HepG2 (cell line): ENCODE measurements at regions not wholly inside any gene's neighbourhood (a gene's known extent, or its start where the extent isn't known, plus 50 kb on each side); places are given as distances from the start of the nearest gene placed in this dataset.

Source experiments
- CENPBD1 ChIP-seq: sonication (generic); formaldehyde crosslinking; IDR thresholded peaks from 2 replicates; pipeline ENCODE4 v1.8.0; 2022; ENCODE audit warnings: missing genetic modification reagents, low read depth, mild to moderate bottlenecking, borderline replicate concordance
- CHD4 ChIP-seq: fragments of 200-600 bp; sonication (generic); IDR thresholded peaks from 2 replicates; pipeline ENCODE4 v1.7.0; 2017; ENCODE audit warnings: mild to moderate bottlenecking, low read length, borderline replicate concordance
- E2F1 ChIP-seq: sonication (generic); formaldehyde crosslinking; IDR thresholded peaks from 2 replicates; pipeline ENCODE4 v1.5.0; 2020; ENCODE audit warnings: missing genetic modification reagents
- GTF3A ChIP-seq: sonication (generic); formaldehyde crosslinking; conservative IDR thresholded peaks from 2 replicates; pipeline ENCODE4 v1.4.0; 2020; ENCODE audit warnings: mild to moderate bottlenecking, missing genetic modification reagents
- KDM5A ChIP-seq: fragments of 200-600 bp; sonication (generic); IDR thresholded peaks from 2 replicates; pipeline ENCODE4 v1.7.0; 2018; ENCODE audit warnings: antibody characterized with exemption, mild to moderate bottlenecking, low read length, borderline replicate concordance
- KLF15 ChIP-seq: sonication (generic); formaldehyde crosslinking; IDR thresholded peaks from 2 replicates; pipeline ENCODE4 v1.8.1; 2023; ENCODE audit warnings: borderline replicate concordance, mild to moderate bottlenecking, inconsistent platforms, missing genetic modification reagents, mixed read lengths
- KLF9 ChIP-seq: IDR thresholded peaks from 2 replicates; pipeline ENCODE4 v1.6.1; 2016; ENCODE audit warnings: low read depth
- KMT2A ChIP-seq: sonication (generic); formaldehyde crosslinking; IDR thresholded peaks from 2 replicates; pipeline ENCODE4 v1.4.0; 2020; ENCODE audit warnings: missing genetic modification reagents
- MLX ChIP-seq: IDR thresholded peaks from 2 replicates; pipeline ENCODE4 v1.6.1; 2016
- MTF2 ChIP-seq: sonication (generic); formaldehyde crosslinking; IDR thresholded peaks from 2 replicates; pipeline ENCODE4 v1.5.0; 2020; ENCODE audit warnings: missing genetic modification reagents, borderline replicate concordance
- PATZ1 ChIP-seq: sonication (generic); formaldehyde crosslinking; IDR thresholded peaks from 2 replicates; pipeline ENCODE4 v1.4.0; 2020; ENCODE audit warnings: missing genetic modification reagents
- PHF5A ChIP-seq: IDR thresholded peaks from one replicate; pipeline ENCODE4 v1.6.1; 2018; ENCODE audit warnings: low read depth, missing genetic modification reagents; ENCODE audit not compliant: unreplicated experiment
- SOX6 ChIP-seq, 2 experiments: fragments of 450-650 bp in 1 of 2; sonication (generic) in 1 of 2; formaldehyde crosslinking in 1 of 2; IDR thresholded peaks; 2 replicates each; pipeline versions ENCODE4 v1.4.0 to v1.6.1; 2017 to 2020; ENCODE audit warnings: antibody characterized with exemption in 1 of 2, mild to moderate bottlenecking in 1 of 2, missing genetic modification reagents in 1 of 2
- TP53 ChIP-seq: sonication (generic); formaldehyde crosslinking; conservative IDR thresholded peaks from 2 replicates; pipeline ENCODE4 v1.4.0; 2020; ENCODE audit warnings: missing genetic modification reagents
- U2AF2 ChIP-seq: fragments of 200-400 bp; formaldehyde crosslinking; IDR thresholded peaks from 2 replicates; pipeline ENCODE4 v1.6.1; 2017; ENCODE audit warnings: low read depth, mild to moderate bottlenecking, low read length
- YEATS4 ChIP-seq: sonication (generic); formaldehyde crosslinking; IDR thresholded peaks from 2 replicates; pipeline ENCODE4 v1.4.0; 2020; ENCODE audit warnings: missing genetic modification reagents, borderline replicate concordance
- ZFY ChIP-seq: sonication (generic); formaldehyde crosslinking; IDR thresholded peaks from 2 replicates; pipeline ENCODE4 v1.4.0; 2020; ENCODE audit warnings: missing genetic modification reagents
- ZNF10 ChIP-seq: sonication (generic); formaldehyde crosslinking; IDR thresholded peaks from 2 replicates; pipeline ENCODE4 v1.4.0; 2020; ENCODE audit warnings: mild to moderate bottlenecking, low read depth, missing genetic modification reagents, borderline replicate concordance
- ZNF496 ChIP-seq: sonication (generic); formaldehyde crosslinking; IDR thresholded peaks from 2 replicates; pipeline ENCODE4 v1.8.1; 2023; ENCODE audit warnings: mild to moderate bottlenecking, moderate library complexity, missing genetic modification reagents; ENCODE audit not compliant: insufficient replicate concordance
- ZNF597 ChIP-seq: sonication (generic); formaldehyde crosslinking; IDR thresholded peaks from 2 replicates; pipeline ENCODE4 v1.5.0; 2020; ENCODE audit warnings: missing genetic modification reagents
- ZNF652 ChIP-seq: IDR thresholded peaks from 2 replicates; pipeline ENCODE4 v1.6.1; 2016; ENCODE audit warnings: low read depth, borderline replicate concordance
- ZNF704 ChIP-seq: sonication (generic); formaldehyde crosslinking; IDR thresholded peaks from 2 replicates; pipeline ENCODE4 v1.8.1; 2023; ENCODE audit warnings: mild to moderate bottlenecking, inconsistent platforms, moderate library complexity, missing genetic modification reagents, borderline replicate concordance
- ZNF746 ChIP-seq: sonication (generic); formaldehyde crosslinking; IDR thresholded peaks from 2 replicates; pipeline ENCODE4 v1.8.0; 2022; ENCODE audit warnings: mild to moderate bottlenecking, missing genetic modification reagents

GRCh38 chr2:163943403-163944346 lies 207.9 kb upstream of the FIGN start (continued):
- TF ChIP-seq MLX (CRISPR knock-in tag) (peak; percentile 95), TP53 (CRISPR knock-in tag) (no peak), ZNF746 (CRISPR knock-in tag) (no peak), ZNF704 (CRISPR knock-in tag) (no peak), CENPBD1 (CRISPR knock-in tag) (no peak), ZFY (CRISPR knock-in tag) (no peak), KLF9 (CRISPR knock-in tag) (no peak), SOX6 (IDR thresholded peaks at IDR 0.05) (no peak), SOX6 (CRISPR knock-in tag; IDR thresholded peaks at IDR 0.05) (peak; percentile 99), U2AF2 (no peak), KDM5A (no peak), GTF3A (CRISPR knock-in tag) (no peak), KMT2A (CRISPR knock-in tag) (no peak), ZNF597 (CRISPR knock-in tag) (no peak), E2F1 (CRISPR knock-in tag) (no peak), PATZ1 (CRISPR knock-in tag) (no peak), YEATS4 (no peak), CHD4 (no peak; the same call in 1 of the 2 replicates), PHF5A (CRISPR knock-in tag) (no peak), KLF15 (no peak), ZNF652 (CRISPR knock-in tag) (no peak), ZNF496 (no peak), MTF2 (CRISPR knock-in tag) (no peak), ZNF10 (CRISPR knock-in tag) (no peak)
